NCI-H446 treated with DMSO at 0.1 percent for 48 hours (cell line): ENCODE measurements at regions not wholly inside any gene's neighbourhood (a gene's known extent, or its start where the extent isn't known, plus 50 kb on each side); places are given as distances from the start of the nearest gene placed in this dataset.
A peak's percentile ranks its signal among the peaks of the same experiment; 100 is the strongest.
"Not testable (repeated sequence)": the region's sequence is repeated elsewhere in the genome, so short reads cannot be mapped to it uniquely, and the experiment has no call there.

Experiments used
- DNase-seq: peaks from one replicate; lab custom pipeline; 2025; lab: John Stamatoyannopoulos, UW

DNA sequence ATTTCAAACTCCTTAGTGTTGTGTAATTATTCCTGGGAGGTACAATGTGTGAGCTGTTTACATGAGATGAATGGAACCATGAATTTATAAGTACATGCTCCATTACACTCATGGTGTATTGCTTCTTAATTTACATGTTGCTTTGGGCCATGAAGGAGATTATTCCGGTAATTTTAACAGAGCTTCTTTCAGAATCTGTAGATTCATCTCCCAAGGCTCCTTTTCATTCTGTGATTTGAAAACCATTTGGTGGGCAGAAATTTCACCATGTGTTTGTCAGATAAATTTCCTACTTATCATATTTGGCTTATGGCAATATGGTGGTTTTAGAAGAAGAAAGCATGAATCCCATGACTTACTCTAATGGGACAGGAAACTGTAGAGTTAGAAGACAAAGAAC lies 421.6 kb upstream of the EYS start:
- DNase-seq: peak; percentile 21

DNA sequence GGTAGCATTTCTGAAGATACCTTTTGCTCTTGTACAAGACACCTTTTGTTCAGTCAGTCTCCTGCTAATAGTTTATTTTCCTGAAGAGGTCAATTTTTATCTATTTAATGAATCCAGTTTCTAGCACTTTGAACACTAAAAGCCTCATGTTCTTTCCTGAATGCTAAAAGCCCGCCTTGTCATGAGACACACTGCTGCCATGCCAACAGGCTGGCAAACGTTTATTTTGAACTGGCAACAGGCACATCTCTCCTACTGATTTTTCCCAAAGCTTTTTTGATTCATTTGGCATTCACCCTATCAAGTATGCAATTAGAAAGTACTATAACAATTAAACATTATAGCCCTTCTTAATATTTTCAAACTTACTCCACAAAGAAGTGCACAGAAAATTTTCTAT lies 421.2 kb upstream of the EYS start:
- DNase-seq: peak; percentile 14

DNA sequence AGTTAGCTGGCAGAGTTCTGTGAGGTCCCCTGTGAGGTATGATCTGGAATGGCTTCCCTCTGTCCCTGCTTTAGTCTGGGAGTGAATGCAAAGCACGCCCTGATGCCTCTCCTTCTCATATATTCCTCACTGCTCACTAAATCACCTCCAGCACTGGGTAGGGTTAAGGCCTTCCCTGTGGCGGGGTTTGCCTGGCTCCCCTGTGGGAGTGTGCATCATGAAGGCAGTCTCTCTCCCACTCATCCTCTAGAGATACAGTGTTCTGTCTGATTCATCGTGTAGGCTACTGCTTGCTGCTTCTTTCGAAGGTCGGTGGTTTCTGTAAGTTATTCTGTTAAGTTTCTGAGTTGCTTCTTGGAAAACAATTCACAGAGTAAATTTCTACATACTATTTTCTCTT lies 420.0 kb upstream of the EYS start:
- no peak for DNase-seq

DNA sequence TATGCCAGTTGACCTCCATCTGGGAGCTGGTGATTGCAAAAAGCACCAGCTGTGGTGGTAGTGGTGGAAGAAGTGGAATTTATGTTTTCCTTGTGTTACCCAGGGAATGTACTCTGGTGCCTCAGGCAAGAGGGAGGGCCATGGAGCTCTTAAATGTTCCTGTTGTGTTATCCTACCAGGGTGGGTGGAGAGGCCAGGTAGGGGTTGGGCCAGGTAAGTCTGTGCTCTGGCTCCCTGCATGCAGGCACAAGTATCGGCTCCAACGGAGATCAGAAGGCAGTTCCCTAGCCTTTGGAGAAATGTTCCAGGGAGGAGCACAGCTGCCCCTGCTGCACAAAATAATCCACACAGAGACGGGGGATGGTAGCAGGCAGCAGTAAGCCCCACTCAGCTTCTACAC lies 419.3 kb upstream of the EYS start:
- DNase-seq: no peak

DNA sequence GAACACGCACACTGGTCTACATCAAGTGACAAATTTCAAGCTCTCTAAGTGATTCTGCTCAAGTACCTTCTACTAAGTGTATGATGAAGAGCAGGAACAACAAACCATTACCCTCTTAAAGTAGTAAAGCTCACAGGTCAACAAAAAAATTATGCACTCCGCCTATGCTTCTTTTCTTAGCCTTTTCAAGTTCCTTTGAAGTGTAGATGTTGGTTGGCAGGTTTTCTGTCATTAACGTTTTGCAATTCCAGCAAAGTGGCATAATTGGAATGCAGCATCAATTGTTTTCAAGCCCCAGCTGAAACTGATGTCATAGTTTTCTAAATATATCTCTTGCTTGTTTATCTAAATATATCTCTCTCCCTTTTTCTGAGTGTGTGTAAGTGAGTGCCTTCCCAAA lies 396.9 kb upstream of the EYS start:
- DNase-seq: no peak

DNA sequence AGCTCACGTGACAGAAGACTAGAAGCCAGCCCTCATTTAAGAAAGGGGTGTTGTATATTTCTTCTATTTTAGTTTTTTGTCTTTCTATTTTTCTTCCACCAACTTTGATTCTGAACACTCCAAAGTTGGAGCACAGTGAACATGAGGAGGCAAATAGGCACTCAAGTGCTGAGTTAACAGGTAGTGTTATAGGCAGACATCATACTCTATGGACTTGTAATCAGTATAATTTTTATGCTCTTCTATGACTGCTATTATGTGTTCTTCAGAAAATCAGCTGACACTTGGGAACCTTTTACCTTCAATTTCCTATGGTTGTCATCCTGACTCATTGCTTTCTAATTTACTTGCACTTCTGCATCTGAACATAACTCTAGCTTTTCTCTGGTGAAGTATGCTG lies 396.3 kb upstream of the EYS start:
- no peak for DNase-seq

DNA sequence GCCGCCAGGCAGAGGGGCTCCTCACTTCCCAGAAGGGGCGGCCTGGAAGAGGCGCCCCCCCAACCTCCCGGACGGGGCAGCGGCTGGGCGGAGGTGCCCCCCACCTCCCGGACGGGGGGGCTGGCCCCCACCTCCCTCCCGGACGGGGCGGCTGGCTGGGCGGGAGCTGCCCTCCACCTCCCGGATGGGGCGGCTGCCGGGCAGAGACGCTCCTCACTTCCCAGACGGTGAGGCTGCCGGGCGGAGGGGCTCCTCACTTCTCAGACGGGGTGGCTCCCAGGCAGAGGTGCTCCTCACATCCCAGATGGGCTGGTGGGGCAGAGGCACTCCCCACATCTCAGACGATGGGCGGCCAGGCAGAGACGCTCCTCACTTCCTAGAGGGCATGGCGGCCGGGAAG lies 389.7 kb upstream of the EYS start:
- no peak for DNase-seq

DNA sequence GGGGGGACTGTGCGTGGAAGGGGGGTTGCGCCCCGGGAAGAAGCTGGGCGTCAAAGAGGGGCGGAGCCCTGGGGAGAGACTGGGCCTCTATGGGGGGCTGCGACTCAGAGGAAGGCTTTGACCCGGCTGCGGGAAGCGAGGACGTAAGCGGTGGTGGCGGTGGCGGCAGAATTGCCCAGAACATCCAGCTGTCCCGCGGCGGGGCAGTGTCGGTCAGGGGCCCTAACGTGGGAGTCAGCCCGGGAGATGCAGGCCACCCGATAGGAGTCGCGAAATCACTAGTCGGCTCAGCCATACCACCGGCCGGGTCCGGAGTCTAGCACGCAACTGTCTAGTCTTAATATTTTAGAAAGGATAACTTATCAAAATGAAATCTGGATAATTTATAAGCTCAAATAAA lies 387.6 kb upstream of the EYS start:
- no peak for DNase-seq

DNA sequence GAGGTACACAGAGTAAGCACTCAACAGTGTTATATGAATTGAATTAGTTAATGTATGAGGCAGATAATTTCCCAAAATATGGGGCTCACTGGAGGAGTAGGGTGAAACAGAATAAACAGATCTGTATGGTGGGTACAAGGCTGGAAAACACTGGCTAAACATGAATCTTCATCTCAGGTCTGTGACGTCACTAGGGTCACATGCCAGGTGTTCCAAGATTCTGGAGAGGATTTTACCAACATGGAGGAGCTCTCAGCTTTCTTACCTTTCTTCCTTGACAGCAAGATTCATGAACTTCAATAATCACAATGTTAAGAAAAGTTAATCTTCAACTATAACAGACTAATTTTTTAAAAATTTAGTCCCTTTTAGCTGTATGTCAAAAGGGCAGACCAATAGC lies 385.3 kb upstream of the EYS start:
- not testable (repeated sequence) for DNase-seq

DNA sequence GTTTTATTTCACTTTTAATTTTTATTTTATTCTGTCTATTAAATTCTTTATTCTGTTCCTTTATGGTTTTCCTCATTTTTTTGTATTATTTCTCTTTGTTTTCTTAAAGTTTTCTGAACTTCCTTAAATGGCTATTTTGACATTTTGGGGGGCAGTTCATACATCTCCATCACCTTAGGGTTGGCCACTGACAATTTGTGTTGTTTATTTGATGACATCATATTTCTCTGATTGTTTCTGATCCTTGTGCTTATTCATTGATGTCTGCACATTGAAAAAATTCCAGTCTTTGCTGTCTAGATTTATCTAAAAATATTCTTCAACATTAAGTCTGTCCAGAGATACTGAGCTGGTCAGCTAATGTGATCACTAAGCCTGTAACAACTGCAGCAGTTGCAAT lies 379.5 kb upstream of the EYS start:
- DNase-seq: no peak

DNA sequence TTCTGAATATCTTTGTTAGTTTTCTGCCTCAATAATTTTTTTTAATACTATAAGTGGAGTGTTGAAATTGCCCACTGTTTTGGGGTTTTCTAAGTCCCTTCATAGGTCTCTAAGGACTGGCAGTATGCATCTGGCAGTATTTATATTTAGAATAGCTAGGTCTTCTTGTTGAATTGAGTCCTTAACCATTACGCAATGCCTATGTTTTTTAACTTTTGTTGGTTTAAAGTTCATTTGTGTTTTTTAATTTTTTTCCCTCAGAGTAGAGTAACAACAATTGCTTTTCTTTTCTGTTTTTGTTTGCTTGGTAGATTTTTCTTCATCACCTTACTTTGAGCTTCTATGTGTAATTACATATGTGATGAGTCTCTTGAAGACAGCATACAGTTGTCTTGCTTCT lies 375.9 kb upstream of the EYS start:
- DNase-seq: no peak

DNA sequence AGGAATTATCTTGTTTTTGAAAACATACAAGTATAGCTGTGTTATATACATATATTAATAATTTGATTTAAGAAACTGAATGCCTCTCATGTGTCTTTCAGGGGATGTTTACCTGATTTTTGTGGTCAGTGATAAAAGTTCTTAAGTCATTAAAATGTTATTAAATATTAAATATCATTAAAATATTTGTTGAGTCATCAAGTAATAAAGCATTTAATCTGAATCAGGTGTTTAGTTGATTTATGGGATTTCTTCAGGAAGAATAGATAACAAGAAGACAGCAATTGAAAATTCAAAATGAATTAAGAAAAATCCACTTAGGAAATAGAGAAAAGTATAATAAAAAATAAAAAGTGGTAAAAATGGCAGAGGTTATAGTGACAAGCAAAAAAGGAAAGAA lies 361.9 kb upstream of the EYS start:
- DNase-seq: no peak

DNA sequence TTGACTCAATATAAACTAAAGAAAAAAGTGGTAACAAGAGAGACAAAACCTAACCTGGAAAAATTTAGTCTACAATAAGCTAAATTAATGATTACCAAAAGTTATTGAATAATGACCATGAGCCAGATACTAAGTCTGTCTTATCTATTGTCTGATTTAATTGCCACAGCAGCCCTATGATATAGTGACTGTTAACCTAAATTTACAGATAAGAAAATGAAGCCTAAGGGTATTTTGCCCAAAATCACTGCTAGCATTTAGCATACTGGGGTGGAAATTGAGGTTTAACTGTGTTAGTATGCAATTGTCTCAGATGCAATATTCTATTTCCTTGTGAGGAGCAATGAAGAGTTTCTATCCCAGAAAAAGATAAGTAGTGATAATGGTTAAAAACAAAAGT lies 361.0 kb upstream of the EYS start:
- no peak for DNase-seq

DNA sequence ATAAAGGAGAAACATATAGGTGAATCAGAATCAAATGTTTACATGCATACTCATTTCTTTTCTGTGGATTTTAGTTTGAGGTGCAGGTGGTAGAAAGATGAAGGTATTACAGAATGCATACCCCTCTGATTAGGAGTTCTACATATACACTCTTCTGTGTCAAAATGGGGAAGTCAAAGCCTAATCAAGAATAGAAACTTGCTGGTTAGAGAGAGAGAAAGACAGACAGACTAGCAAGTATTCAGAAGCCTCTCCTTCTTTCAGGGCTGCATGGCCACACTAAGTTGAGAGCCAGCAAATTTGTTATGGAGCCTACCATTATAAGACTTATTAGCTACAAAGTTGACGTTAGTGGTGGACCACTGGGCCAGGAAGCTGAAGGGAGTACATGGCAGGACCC lies 358.3 kb upstream of the EYS start:
- no peak for DNase-seq

DNA sequence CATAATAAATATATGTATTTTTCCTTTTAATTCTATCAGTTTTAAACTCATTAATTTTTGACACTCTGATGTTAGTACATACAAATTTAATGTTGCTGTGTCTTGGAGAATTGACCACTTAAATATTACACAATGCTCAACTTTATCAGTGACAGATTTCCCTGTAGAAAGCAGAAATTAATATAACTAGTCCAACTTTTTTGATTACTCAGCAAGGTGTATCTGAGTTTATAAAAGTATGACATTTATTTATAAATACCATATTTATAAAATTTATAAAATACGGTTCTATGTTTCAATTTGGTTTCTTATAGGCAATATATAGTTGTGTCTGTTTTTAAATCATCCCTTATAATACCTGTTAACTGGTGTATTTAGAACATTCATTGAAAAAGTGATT lies 350.0 kb upstream of the EYS start:
- no peak for DNase-seq

DNA sequence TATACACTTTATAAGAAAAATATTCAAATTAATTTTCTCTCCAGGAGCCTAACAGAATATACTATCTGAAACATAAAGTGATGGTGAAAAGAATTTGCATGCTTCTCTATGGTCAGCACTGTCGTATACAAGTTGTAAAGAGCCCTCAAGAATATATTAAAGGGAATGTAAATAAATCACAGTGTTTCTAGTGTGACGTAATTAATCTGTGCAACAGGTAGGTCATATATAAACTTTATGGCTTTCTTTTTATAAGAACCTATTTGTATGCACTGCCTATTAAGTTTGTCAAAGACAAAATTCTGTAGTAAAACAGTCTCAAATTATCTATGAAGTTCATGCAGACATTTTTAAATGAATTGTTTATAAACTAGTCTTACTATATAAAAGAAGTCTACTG lies 347.9 kb upstream of the EYS start:
- no peak for DNase-seq

DNA sequence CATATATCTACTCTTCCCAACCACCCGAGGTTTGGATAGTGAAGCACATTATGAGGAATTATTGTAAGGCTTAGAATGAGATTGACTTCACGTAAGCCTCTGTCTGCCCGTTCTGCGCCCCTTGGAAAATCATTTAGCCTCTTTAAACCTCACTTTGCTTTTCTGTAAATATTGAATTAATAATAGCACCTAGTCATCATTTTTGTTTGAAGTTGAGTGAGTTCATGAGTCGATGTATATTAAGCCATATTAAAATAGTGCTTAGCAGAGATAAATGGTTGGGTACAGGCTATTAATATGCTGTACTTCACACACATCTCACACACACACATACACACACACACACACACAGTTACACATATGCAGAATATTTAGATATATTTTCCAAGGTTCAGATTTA lies 344.8 kb upstream of the EYS start:
- no peak for DNase-seq

DNA sequence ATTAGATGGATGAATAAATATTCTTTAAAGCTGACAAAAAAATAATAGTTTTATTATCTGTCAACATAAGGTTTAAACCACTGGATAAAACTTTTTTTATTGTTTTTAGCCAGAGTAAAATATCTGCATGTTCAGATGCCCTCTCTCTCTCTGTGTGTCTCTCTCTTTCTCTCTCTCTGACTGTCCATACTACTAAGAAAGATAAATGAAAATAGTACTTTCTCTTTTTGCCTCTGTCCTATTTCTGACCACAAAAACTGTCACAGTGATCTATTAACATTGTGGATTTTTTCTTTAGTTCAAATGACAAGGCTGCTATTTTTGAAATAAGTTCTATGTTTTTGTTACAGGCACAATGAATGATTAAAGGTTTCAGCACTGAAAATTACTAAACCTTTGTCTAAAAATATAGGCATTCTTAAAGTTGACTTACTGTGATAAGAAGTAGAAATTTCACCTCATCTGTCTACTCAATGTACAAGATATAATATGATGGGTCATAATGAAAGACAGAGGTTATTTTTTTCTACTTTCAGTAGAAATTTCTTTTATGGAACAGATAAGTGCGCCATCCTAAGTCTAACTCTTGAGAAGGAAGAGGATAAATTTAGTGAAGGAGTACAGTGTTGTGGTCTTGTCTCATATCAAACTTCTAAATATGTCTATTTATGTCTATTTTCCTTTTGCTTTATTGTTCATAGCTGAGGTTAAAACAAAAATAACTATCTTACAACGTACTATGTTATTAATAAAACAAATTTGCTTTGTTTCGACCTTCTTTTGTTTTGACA lies 341.9 kb upstream of the EYS start:
- DNase-seq: no peak

DNA sequence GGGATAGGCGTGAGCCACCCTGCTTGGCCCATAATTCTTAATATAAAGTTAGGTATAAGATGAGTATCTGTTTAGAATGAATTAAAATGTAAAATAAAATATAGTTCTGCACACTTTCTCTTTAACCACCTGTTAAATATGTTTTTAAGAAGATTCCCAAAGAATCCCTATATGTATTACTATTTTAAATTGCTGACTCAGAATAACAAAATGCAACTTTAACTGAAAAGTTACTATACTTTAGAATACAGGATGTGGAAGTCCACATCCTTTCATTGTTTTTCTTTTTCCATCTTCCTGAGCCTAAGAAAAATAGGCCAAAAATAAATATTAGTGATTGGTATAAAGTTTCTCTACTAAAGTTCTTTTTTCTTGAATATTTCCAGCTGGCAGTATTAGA lies 325.6 kb upstream of the EYS start:
- DNase-seq: no peak

DNA sequence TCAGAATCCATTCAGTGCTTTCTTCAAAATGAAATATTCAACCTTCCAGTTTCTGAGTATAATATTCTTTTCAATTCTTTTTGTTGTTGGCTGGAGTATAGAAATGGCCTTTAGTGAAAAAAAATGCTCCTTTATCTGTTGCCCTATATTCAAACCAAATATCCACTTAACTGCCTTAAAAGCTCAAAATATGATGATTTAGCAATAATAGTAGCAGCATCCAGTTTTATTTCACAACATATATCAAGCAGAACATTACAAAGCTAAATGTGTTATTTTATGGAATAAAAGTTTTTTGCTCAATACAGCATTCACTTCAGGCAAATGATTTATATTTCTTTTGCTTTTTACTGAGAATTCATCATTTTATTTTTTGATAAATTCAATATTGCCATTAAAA lies 322.4 kb upstream of the EYS start:
- no peak for DNase-seq

DNA sequence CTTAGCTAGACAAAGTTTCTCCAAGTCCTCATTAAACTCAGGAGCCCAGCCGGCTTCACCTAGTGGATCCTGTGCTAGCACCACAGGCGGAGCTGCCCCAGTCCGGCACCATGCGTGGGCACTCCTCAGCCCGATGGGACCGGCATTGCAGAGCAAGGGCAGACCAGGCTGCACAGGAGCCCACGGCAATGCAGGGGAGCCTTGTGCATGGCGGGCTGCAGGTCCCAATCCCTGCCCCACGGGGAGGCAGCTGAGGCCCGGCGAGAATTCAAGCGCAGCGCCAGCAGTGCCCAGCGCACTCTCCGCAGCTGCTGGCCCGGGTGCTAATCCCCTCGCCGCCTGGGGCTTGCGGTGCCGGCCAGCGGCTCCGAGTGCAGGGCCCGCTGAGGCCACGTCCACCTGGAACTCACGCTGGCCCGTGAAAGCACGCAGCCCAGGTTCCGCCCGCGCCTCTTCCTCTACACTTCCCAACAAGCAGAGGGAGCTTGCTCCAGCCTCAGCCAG lies 292.3 kb upstream of the EYS start:
- no peak for DNase-seq

DNA sequence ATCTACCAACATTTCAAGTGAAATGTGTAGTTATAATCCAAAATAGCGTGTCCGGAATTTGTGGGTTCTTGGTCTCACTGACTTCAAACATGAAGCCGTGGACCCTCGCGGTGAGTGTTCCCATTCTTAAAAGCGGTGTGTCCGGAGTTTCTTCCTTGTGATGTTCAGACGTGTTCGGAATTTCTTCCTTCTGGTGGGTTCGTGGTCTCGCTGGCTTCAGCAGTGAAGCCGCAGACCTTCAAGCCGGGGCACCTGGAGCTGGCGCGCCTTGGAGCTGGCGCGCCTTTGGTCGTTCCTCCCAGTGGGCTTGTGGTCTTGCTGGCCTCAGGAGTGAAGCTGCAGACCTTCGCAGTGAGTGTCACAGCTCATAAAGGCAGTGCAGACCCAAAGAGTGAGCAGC lies 291.5 kb upstream of the EYS start:
- DNase-seq: no peak

DNA sequence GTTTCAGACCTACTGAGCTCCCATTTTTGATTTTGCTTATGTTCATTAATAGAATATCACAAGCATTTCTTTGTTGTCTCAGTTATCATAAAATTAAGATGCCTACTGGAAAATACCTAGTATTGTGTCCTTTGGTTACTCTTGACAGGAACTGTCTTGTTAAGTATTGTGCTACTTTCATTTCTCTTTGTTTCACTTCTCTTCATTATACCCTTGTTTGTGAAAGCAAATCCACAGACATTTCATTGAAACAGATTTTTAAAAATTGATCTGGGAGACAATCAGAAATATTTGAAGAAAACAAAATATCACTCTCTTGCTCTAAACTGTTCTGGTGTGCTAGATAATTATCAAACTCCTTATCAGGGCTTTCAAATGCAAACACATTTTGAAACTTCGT lies 290.5 kb upstream of the EYS start:
- DNase-seq: no peak

DNA sequence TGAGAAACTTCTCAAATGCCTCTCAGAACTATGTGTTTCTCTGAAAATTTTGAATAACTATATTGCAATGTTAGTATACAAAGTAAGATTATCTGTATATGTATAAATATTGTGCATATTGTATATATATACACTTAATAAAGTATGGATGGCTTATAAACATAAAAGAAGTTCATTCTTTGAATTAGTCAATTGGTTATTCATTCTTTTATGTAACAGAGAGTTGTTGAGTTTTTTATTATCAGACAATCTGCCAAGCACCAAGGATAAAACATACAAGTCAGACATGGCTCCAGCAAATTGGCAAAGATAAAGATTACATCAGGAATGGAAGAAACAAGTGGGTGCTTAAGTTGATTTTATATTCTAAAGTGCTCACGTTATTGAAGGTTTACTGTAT lies 289.1 kb upstream of the EYS start:
- DNase-seq: no peak

DNA sequence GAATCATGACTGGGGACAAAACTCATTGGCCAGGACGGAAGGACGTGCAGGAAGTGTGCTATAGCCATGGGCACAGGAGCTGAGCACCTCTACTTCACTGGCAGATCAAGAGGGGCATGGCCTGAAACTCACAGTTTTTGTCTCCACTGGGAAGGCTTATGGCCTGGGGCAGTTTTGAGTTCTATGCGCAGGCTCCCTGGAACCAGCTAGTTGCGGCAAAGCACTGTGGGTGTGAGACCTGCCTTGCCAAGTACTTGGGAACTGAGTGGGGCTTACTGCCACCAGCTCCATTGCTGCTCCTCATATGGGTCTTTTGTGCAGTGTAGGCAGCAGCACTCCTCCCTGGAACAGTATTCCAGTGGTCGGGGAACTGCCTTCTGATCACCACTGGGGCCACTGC lies 282.6 kb upstream of the EYS start:
- DNase-seq: no peak
